HTR-8/SVneo (cell line): ENCODE measurements at regions not wholly inside any gene's neighbourhood (a gene's known extent, or its start where the extent isn't known, plus 50 kb on each side); places are given as distances from the start of the nearest gene placed in this dataset.

Source experiments
- DNase-seq: peaks from one replicate; pipeline ENCODE4 v3.0.0; 2011; ENCODE audit warnings: low spot score, mixed read lengths; ENCODE audit not compliant: insufficient read length
- FAIRE-seq: peaks from 2 replicates; lab custom pipeline; 2011; peaks lifted over from hg19 to GRCh38; lab: Jason Lieb, UNC

DNA sequence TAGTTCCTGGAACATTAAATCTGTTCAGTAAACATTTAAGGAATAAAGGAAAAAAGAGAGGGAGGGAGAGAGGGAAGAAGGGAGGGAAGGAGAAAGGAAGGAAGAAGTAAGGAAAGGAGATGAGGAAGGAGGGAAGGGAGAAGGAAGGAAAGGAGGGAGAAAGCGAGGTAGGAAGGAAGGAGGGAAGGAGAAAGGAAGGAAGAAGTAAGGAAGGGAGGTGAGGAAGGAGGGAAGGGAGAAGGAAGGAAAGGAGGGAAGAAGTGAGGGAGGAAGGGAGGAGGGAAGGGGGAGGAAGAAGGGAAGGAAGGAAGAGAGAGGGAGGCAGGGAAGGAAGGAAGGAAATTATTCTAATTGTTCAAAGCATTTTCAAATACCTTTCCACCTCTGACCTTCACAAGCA lies 77.2 kb upstream of the JUN start:
- FAIRE-seq: no peak
- DNase-seq: no peak

GRCh38 chr1:58861506-58861905 lies 77.7 kb upstream of the JUN start:
- DNase-seq: no peak
- no peak for FAIRE-seq

DNA sequence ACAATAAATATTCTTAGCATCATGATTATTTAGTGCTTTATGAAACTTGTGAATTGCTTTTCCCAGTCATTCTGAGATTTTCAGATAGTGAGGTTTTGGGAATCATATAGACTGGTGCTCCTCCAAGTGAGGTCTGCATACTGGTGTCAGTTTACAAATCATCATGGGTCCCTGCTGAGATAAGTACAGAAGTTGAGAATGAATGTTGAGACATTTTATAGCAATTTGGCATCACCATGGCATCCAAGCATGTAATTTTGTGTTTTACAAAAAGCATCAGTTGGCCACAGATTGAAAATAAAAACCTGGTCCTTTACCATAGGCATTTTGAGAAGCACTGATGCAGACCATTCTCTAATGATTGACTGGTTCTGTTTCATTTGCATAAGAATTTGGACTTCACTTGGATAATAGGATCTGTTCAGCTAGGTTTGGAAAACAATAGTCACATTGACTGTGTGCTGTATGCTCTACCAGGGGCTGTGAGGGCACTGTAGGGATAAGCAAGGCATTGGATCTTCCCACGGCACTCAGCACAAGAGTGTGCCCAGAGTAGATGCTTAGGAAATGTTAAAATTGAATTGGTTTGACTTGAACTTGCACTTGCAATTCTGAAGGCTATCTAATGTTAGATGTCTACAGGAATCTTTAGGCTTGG lies 79.0 kb upstream of the JUN start:
- DNase-seq: no peak
- FAIRE-seq: no peak

DNA sequence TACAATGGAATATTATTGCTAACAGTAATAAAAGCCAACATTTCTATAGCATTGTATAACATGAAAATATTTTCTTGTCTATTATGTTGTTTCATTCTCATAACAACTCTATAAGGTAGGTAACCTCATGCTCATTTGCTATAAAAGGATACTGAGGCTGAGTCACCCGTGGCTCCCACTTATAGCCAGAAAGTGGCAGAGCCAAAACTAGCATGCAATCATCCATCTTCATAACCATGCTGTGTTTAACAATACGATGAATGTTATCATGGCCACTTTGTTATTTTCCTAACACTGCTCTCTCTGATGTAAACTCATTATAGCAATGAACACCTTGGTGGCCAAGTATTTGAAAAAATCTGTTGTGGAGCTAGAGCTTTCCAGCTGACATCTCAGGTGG lies 80.8 kb upstream of the JUN start:
- no peak for FAIRE-seq
- DNase-seq: no peak

DNA sequence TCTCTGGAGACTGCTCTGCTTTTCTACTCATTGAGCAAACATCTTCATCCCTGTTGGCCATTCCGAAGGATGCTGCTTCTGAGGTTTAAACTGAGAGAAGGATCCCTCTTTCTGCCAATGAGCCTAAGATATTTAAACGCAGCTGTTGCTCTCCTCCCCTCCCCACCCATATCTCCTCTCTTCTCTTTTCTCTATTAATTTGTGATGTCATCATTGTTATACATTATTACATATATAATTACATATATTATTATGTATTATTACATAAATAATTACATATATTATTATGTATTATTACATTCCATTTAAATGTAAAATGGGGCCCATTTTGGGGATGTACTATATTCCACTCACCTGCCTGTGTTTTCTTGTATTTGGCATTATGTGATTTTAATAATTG lies 82.7 kb upstream of the JUN start:
- DNase-seq (no peak), FAIRE-seq (no peak)

- FAIRE-seq: no peak
- DNase-seq: no peak
Measured at GRCh38 chr1:58869638-58870297, 85.9 kb upstream of the JUN start.

DNA sequence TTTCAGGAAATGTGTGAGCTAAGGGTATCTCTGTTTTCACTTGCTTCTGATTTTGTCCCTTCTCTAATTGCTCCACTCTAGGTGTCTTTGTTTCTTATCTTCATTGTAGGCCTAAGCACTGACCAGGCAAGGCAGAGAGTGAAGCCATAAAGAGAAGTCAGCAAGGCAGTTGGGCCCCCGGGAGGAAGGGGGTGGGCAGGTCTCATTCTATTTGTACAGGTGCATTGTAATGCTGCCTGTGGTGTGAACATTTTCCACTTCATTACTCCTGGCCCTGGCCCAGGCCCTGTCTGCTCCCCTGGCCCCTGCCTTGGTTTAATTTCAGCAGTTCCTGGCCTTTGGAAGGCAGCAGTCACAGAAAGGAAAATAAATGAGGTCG lies 86.4 kb upstream of the JUN start:
- DNase-seq (no peak), FAIRE-seq (no peak)

DNA sequence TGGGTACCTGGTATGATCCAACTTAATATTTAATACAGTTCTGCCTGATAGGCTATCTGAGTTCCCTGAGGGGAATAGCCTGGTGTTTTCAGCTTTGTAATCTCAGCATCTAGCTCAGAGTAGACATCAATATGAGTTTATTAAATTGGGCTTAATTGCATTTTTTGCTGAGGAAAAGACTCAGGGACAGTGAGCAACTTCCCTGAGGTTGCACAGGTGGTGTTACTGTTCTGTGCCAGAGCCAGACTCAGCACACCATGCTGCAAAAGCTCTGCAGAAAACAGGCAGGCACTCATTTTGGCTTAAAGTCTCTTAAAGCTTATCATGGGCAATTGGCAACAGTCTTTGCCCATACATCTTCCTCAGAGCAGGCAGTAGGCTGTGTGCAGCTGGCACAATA lies 90.5 kb upstream of the JUN start:
- no peak for FAIRE-seq
- no peak for DNase-seq

- DNase-seq (no peak), FAIRE-seq (no peak)
Measured at GRCh38 chr1:58874757-58875755, 91.2 kb upstream of the JUN start.

GRCh38 chr1:58879464-58879863 lies 95.6 kb upstream of the JUN start:
- DNase-seq (no peak), FAIRE-seq (no peak)

DNA sequence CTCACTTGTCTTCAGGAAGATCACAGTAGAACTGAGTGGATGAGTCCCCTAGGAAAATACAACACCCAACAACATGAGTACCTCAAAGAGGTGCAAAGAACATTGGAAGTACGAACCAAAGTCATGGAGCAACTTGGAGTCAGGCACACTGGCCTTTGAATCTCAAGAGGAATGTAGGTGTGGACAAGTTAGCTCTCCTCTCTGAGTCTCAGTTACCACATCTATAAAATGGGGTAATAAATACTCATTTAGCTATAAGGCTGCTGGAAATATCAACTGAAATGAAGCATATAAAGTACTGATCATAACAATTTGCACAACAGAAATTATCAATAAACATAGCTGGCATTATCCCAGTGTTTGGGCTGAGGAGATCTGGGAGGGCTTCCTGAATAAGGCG lies 96.7 kb upstream of the JUN start:
- FAIRE-seq (no peak), DNase-seq (no peak)

GRCh38 chr1:58881471-58881994 lies 97.7 kb upstream of the JUN start:
- DNase-seq (peak; percentile 49), FAIRE-seq (no peak)

DNA sequence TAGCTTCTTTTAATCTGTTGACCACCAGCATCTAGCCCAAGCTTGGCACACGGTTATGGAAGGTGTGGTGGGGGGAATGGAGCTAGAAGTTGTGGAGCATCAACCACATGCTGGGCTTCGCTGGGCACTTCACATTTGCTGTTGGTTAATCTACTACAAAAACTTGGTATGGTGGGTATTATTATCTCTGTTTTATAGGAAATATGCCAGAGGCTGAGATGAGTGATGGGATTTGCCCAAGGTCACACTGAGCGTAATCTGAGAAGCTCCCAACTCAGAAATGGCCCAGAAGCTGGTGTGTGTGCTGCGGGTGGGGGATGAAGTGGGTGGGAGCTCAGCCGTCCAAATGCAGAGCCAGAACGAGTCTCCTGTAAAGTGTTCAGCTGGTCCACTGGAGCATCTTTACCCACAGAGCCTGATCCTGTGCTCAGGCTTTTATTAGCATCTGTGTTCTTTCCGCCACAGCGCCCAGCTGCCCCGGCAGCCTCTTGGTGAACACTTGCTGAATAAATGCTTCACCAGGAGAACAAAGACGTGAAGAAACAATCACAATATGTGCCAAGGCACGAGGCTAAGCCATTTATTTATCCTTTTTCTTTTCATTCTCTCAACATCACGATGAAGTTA lies 98.6 kb upstream of the JUN start:
- FAIRE-seq (no peak), DNase-seq (no peak)

GRCh38 chr1:58883037-58883887 lies 99.4 kb upstream of the JUN start:
- peak; percentile 57 for DNase-seq
- FAIRE-seq: peak; percentile 67

DNA sequence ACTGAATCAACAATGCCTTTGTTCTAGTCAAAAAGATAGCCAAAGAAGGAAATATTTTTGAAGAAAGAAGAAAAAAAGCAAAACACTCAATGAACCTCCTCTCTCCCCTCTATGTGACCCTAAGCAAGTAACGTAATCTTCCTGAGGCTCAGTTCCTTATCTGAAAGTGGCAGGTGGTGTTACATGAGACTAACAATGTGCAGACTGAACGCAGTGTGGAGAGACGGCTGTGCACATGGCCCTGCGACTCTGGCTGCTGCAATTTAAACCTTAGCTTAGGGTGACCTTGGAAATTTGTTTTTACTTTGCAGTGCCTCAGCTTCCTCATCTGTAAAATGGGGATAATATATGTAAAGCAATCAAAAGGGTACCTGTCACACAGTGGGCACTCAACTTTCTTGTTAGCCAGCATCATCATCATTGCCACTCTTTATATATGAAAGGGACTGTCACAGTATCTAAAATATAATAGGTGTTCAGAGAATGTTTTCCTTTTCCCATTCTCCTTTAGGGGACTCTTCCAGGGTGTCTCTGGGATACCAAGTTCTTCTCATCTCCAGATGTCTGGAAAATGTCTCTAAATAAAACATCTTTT lies 100.1 kb upstream of the JUN start:
- FAIRE-seq (no peak), DNase-seq (no peak)

GRCh38 chr1:58884706-58885661 lies 101.1 kb upstream of the JUN start:
- no peak for DNase-seq
- no peak for FAIRE-seq

DNA sequence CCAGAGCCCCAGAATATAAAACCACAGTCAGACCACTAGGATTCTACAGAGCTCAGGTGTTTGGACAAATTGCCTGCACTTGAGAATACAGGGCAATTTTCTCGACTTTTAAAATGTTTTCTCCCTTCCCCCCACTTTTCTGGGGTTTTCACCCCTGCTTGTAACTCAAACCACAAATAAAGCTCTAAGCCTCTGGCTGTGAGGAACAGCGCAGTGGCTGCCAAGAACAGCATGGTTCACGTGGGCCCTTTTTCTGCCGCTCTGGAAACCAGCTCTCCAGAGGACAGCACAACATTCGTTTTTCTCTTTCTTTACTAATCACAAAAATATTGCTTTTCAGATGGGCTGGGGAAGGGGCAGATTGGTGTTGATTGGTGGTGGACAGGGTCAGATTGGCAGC lies 102.2 kb upstream of the JUN start:
- DNase-seq: no peak
- FAIRE-seq: no peak

DNA sequence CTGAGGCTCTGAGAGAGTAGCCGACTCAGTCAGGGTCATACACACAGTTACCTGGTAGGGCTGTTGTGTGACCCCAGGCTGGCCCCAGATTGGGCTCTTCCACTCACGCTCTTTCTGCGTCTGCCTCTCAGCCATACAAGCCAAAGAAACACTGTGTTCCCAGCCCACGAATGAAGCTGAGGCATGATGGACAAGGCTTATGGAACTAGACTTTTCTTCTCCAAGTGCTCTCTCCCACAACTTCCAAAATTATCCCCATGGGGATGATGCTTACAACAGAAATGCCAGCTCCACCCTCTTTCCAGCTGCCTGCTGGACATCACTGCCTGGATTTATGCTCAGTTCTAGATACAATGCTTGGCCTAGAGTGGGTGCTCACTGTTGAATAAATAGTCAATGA lies 102.8 kb upstream of the JUN start:
- no peak for FAIRE-seq
- no peak for DNase-seq
